VCaP (cell line): ENCODE measurements at regions not wholly inside any gene's neighbourhood (a gene's known extent, or its start where the extent isn't known, plus 50 kb on each side); places are given as distances from the start of the nearest gene placed in this dataset.
A peak's percentile ranks its signal among the peaks of the same experiment; 100 is the strongest.

ENCODE experiments used
- H3K27ac ChIP-seq: fragments of 450-650 bp; 2 replicates; pipeline ENCODE4 v1.5.1; 2017
- TF ChIP-seq, protein P1 (sequence below): fragments of 450-650 bp; conservative IDR thresholded peaks from 2 replicates; pipeline ENCODE4 v1.5.1; 2017; ENCODE audit warnings: mild to moderate bottlenecking, moderate library complexity

- no peak overlapping the region for H3K27ac ChIP-seq
- TF ChIP-seq, protein P1, sequence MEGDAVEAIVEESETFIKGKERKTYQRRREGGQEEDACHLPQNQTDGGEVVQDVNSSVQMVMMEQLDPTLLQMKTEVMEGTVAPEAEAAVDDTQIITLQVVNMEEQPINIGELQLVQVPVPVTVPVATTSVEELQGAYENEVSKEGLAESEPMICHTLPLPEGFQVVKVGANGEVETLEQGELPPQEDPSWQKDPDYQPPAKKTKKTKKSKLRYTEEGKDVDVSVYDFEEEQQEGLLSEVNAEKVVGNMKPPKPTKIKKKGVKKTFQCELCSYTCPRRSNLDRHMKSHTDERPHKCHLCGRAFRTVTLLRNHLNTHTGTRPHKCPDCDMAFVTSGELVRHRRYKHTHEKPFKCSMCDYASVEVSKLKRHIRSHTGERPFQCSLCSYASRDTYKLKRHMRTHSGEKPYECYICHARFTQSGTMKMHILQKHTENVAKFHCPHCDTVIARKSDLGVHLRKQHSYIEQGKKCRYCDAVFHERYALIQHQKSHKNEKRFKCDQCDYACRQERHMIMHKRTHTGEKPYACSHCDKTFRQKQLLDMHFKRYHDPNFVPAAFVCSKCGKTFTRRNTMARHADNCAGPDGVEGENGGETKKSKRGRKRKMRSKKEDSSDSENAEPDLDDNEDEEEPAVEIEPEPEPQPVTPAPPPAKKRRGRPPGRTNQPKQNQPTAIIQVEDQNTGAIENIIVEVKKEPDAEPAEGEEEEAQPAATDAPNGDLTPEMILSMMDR, result no peak
Measured at GRCh38 chr15:38678281-38678680, 113.7 kb upstream of the RASGRP1 start.

DNA sequence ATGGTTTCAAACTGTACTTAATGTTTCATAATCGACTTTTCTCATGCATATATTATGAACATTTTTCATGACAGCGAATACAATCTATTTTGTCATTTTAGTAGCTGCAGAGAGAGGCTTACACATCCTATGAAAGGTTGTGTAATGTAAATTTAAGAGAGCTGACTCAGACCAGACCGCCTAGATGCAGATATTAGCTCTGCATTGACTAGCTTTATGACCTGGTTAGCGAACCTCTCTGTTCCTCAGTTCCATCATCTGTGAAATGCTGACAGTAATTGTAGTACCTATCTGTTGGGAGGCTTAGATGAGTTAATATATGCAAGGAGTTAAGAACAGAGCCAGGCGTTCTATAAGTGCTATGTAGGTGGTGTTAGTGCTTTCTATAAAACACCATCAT, 116.2 kb upstream of the RASGRP1 start:
- H3K27ac ChIP-seq, result no peak overlapping the region
- TF ChIP-seq, protein P1, result no peak

DNA sequence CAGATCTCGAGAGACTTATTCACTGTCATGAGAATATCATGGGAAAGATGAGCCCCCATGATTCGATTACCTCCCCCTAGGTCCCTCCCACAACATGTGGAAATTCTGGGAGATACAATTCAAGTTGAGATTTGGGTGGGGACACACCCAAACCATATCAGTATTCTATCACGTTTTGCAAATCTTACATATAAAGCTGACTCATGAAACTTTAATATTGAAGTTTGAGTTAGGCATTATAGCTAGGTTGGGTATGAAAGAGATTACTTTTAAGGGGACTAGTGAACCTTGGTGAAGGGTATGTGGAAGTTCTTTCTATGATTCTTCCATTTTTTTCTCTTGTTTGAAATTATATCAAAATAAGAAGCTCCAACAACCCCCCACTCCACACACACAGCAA, 117.7 kb upstream of the RASGRP1 start:
- no peak overlapping the region for H3K27ac ChIP-seq
- TF ChIP-seq, protein P1, result no peak

GRCh38 chr15:38682861-38683260, 118.2 kb upstream of the RASGRP1 start:
- TF ChIP-seq, protein P1, result no peak
- no peak overlapping the region for H3K27ac ChIP-seq

GRCh38 chr15:38683382-38684242, 119.0 kb upstream of the RASGRP1 start:
- TF ChIP-seq, protein P1, result peak; percentile 85
- H3K27ac ChIP-seq, result no peak overlapping the region

- TF ChIP-seq, protein P1, result no peak
- no peak overlapping the region for H3K27ac ChIP-seq
Measured at GRCh38 chr15:38684440-38685010, 119.9 kb upstream of the RASGRP1 start.

GRCh38 chr15:38685686-38686339, 121.2 kb upstream of the RASGRP1 start:
- TF ChIP-seq, protein P1, result no peak
- no peak overlapping the region for H3K27ac ChIP-seq
